K562 (cell line): ENCODE measurements at regions not wholly inside any gene's neighbourhood (a gene's known extent, or its start where the extent isn't known, plus 50 kb on each side); places are given as distances from the start of the nearest gene placed in this dataset.

Experiments
- ATAC-seq: fragments of 200-7000 bp; cut with Tn5 transposase; 3 replicates; pipeline ENCODE4 v1.9.1; 2020; ENCODE audit warnings: moderate library complexity
- BruUV-seq: library from RNA; stranded (reverse); fragments of 400-500 nt; replicated peaks from 2 replicates; lab custom pipeline; 2021; lab: Mats Ljungman, UMichigan
- CTCF ChIA-PET: fragments of 300-600 bp; formaldehyde crosslinking; extraction: SDS; loops from one replicate; lab custom pipeline; 2021; ENCODE audit warnings: low intra/inter-chr PET ratio; lab: Yijun Ruan, JAX
- POLR2A ChIA-PET: fragments of 300-600, 350-650 bp; sonication (Branson Sonifier 250); formaldehyde crosslinking; extraction: SDS; loops from one replicate; lab custom pipeline; 2021; ENCODE audit warnings: antibody characterized with exemption, inconsistent platforms; lab: Yijun Ruan, JAX
- DNase-seq, 4 experiments: peaks; one replicate each; pipeline versions ENCODE4 v3.0.0 to v3.0.0-alpha.2; 2011 to 2018; ENCODE audit warnings: low spot score in 3 of 4, mixed read lengths in 3 of 4; ENCODE audit errors: extremely low read depth in 1 of 4
- FAIRE-seq: peaks from 2 replicates; lab custom pipeline; 2011; peaks lifted over from hg19 to GRCh38; lab: Jason Lieb, UNC
- H2AFZ ChIP-seq: 2 replicates; pipeline ENCODE4 v1.6.0; 2011; ENCODE audit warnings: low read depth, low read length, control low read depth, inconsistent platforms
- H3K27ac ChIP-seq: fragments of 200-600 bp; 3 replicates; pipeline ENCODE4 v1.8.0; 2011; ENCODE audit warnings: low read depth, mild to moderate bottlenecking, control low read depth, inconsistent platforms, low read length, moderate library complexity, mixed read lengths; ENCODE audit errors: extremely low read depth
- H3K27me3 ChIP-seq, 2 experiments: fragments of 300-600 bp in 1 of 2; 2 replicates in 1 of 2; 3 replicates in 1 of 2; pipeline versions ENCODE4 v1.6.0 to v1.8.0; 2011; ENCODE audit warnings: inconsistent platforms in 2 of 2, low read length in 2 of 2, mild to moderate bottlenecking in 1 of 2, mixed read lengths in 1 of 2, moderate library complexity in 1 of 2; ENCODE audit not compliant: control insufficient read depth in 2 of 2, insufficient read depth in 2 of 2
- H3K36me3 ChIP-seq: fragments of 300-600 bp; 3 replicates; pipeline ENCODE4 v1.8.0; 2011; ENCODE audit warnings: mild to moderate bottlenecking, low read length, inconsistent platforms; ENCODE audit not compliant: control insufficient read depth, insufficient read depth
- H3K4me1 ChIP-seq, 2 experiments: fragments of 200-600 bp in 1 of 2; replicated peaks in 1 of 2; 2 replicates in 1 of 2; 3 replicates in 1 of 2; pipeline versions ENCODE4 v1.5.1 to v1.8.0; 2011; ENCODE audit warnings: inconsistent platforms in 2 of 2, low read length in 2 of 2, mild to moderate bottlenecking in 1 of 2, mixed read lengths in 1 of 2, moderate library complexity in 1 of 2; ENCODE audit not compliant: control insufficient read depth in 2 of 2, insufficient read depth in 2 of 2
- H3K4me2 ChIP-seq: 2 replicates; pipeline ENCODE4 v1.6.1; 2011; ENCODE audit warnings: low read length, control low read depth, inconsistent platforms, mixed read lengths; ENCODE audit not compliant: insufficient read depth
- H3K4me3 ChIP-seq: fragments of 200-600 bp; sonication (generic), shearing (Covaris generic); 2 replicates; pipeline ENCODE4 v1.5.1; 2016; ENCODE audit warnings: control low read depth, inconsistent platforms
- H3K79me2 ChIP-seq: fragments of 200-600 bp; 3 replicates; pipeline ENCODE4 v1.8.0; 2011; ENCODE audit warnings: low read length, inconsistent platforms; ENCODE audit not compliant: control insufficient read depth, insufficient read depth
- H3K9ac ChIP-seq, 2 experiments: 2 replicates each; pipeline versions ENCODE4 v1.6.0 to v1.6.1; 2011; ENCODE audit warnings: low read depth in 2 of 2, low read length in 2 of 2, control low read depth in 1 of 2, inconsistent platforms in 1 of 2, mild to moderate bottlenecking in 1 of 2, mixed read lengths in 1 of 2; ENCODE audit not compliant: insufficient read depth in 1 of 2
- H3K9me1 ChIP-seq: one replicate; pipeline ENCODE4 v1.6.0; 2011; ENCODE audit warnings: inconsistent platforms, mild to moderate bottlenecking, low read length, moderate library complexity; ENCODE audit not compliant: control insufficient read depth, insufficient read depth
- H3K9me3 ChIP-seq: replicated peaks from 2 replicates; pipeline ENCODE4 v1.5.1; 2011; ENCODE audit warnings: low read depth, low read length, inconsistent platforms; ENCODE audit not compliant: control insufficient read depth, insufficient read depth
- H4K20me1 ChIP-seq: replicated peaks from 2 replicates; pipeline ENCODE4 v1.6.1; 2011; ENCODE audit warnings: low read length, inconsistent platforms, mixed read lengths; ENCODE audit not compliant: control insufficient read depth, insufficient read depth
- FOXA1 ChIP-seq: fragments of 450-650 bp; IDR thresholded peaks from 2 replicates; pipeline ENCODE4 v1.6.1; 2016; ENCODE audit warnings: mild to moderate bottlenecking, borderline replicate concordance
- HDAC6 ChIP-seq: IDR thresholded peaks from 2 replicates; pipeline ENCODE4 v1.6.1; 2012; ENCODE audit warnings: low read depth, mild to moderate bottlenecking, control low read depth, inconsistent platforms, low read length, moderate library complexity
- KLF1 ChIP-seq: fragments of 450-650 bp; IDR thresholded peaks from 2 replicates; pipeline ENCODE4 v1.6.1; 2016; ENCODE audit warnings: missing genetic modification characterization, missing compliant biosample characterization
- POLR2AphosphoS2 ChIP-seq: IDR thresholded peaks from 2 replicates; pipeline ENCODE4 v1.6.1; 2012; ENCODE audit warnings: low read length, improper control_type of control experiment
- SIX5 ChIP-seq, 2 experiments: IDR thresholded peaks; 2 replicates each; pipeline ENCODE4 v1.6.1; 2011; ENCODE audit warnings: low read length in 2 of 2, borderline replicate concordance in 1 of 2, low read depth in 1 of 2, mild to moderate bottlenecking in 1 of 2, moderate library complexity in 1 of 2; ENCODE audit not compliant: insufficient read depth in 1 of 2
- ZNF24 ChIP-seq: fragments of 450-650 bp; IDR thresholded peaks from 2 replicates; pipeline ENCODE4 v1.6.1; 2016
- ZNF644 ChIP-seq: fragments of 200-800 bp; sonication (Bioruptor generic); IDR thresholded peaks from 2 replicates; pipeline ENCODE4 v1.6.1; 2016; ENCODE audit warnings: low read depth, missing genetic modification characterization, missing compliant biosample characterization
- WGBS: fragments of 100-300 bp; shearing (Covaris generic); methylation state at CpG from one replicate; pipeline ENCODE4 v1.1.6; 2016; ENCODE audit warnings: low coverage, mixed read lengths; ENCODE audit not compliant: insufficient coverage; ENCODE audit errors: missing lambda C conversion rate; 5-methylcytosine and 5-hydroxymethylcytosine counted together
- in situ Hi-C: fragments of 300-500 bp; cut with MboI; formaldehyde crosslinking; loops from 4 replicates; pipeline ENCODE4 v1.15.0; 2018; ENCODE audit warnings: inconsistent platforms, mixed read lengths
- intact Hi-C: fragments of 100-400 bp; cut with micrococcal nuclease; formaldehyde crosslinking; loops from 2 replicates; pipeline ENCODE4 v1.14.2; 2022

DNA sequence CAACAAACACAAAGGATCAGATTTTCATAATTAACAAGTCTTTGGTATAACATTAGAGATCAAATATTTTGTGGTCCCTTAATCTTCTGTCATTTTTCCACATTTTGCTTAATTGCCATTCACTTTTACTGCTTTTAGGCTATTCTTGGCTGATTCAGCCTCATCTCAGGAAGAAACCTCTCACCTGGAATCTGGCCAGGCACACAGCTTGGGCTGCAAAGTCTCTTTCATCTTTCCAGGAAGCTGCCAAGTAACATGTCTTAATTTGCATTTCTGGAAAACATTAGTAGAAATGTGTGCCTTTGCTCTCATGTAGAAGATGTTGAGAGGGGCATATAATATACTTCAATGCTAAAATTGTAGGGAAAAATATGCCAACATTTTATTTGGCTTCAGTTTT, 174.2 kb upstream of the STEAP4 start (continued):
- no peak for TF ChIP-seq SIX5 (IDR thresholded peaks at IDR 0.05; ENCODE audit: borderline replicate concordance in 1 of 2, insufficient read depth in 1 of 2, low read depth in 1 of 2, low read length in 2 of 2)

DNA sequence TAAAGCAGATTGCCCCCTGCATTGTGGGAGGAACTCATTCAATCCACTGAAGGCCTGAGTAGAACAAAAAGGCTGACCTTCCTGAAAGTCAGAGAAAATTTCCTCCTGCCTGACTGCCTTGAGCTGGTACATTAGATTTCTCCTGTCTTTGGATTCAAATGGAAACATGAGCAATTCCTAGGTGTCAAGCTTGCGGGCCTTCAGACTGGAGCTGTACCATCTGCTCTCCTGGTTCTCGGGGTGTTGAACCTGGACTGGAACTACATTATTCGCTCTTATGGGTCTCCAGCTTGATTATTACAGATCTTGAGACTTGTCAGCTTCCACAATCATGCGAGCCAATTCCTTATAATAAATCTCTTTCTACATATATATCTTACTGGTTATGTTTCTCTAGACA, 173.6 kb upstream of the STEAP4 start:
- H3K4me3 ChIP-seq = no peak overlapping the region
- 3% methylated on average over 4 of the region's 4 CpGs for WGBS
- no peaks in the 10 kb centered on the region for H3K36me3 ChIP-seq
- in situ Hi-C loops (no loop called here), intact Hi-C loops (no loop called here)
- no peak for TF ChIP-seq KLF1 (tag)
- TF ChIP-seq HDAC6 = no peak
- no peak for TF ChIP-seq POLR2AphosphoS2
- no peak for TF ChIP-seq FOXA1
- TF ChIP-seq ZNF644 (tag) = no peak
- TF ChIP-seq ZNF24 = no peak
- no peak for FAIRE-seq
- ATAC-seq = no peak
- H2AFZ ChIP-seq = no peak overlapping the region
- H3K4me1 ChIP-seq = no peaks in the 10 kb centered on the region
- no peaks in the 10 kb centered on the region; the same call in 1 of the 2 replicates for H3K9me3 ChIP-seq
- no peak for DNase-seq
- no peaks in the 10 kb centered on the region for H3K9me1 ChIP-seq
- BruUV-seq = no TSS peak
- no peaks in the 10 kb centered on the region for H4K20me1 ChIP-seq
- H3K27ac ChIP-seq = no peak overlapping the region
- no peak overlapping the region for H3K4me2 ChIP-seq
- no peak overlapping the region for H3K9ac ChIP-seq
- CTCF ChIA-PET = no interaction called here
- POLR2A ChIA-PET = no interaction called here
- no peaks in the 10 kb centered on the region for H3K27me3 ChIP-seq
- no peaks in the 10 kb centered on the region for H3K79me2 ChIP-seq
